Loucy (cell line): ENCODE measurements at regions not wholly inside any gene's neighbourhood (a gene's known extent, or its start where the extent isn't known, plus 50 kb on each side); places are given as distances from the start of the nearest gene placed in this dataset.

Experiments
- H2AFZ ChIP-seq: fragments of 200-600 bp; sonication (generic); 2 replicates; pipeline ENCODE4 v1.6.0; 2016; ENCODE audit warnings: antibody characterized with exemption, mild to moderate bottlenecking, low read length, moderate library complexity
- H3F3A ChIP-seq: fragments of 200-600 bp; 2 replicates; pipeline ENCODE4 v1.6.0; 2016; ENCODE audit warnings: antibody characterized with exemption, low read depth, mild to moderate bottlenecking
- H3K27me3 ChIP-seq: fragments of 200-600 bp; sonication (generic); 2 replicates; pipeline ENCODE4 v1.6.1; 2014; ENCODE audit warnings: low read length, mild to moderate bottlenecking; ENCODE audit not compliant: insufficient read depth, poor library complexity, severe bottlenecking
- H3K36me3 ChIP-seq: fragments of 200-600 bp; sonication (generic); 2 replicates; pipeline ENCODE4 v1.6.1; 2016; ENCODE audit warnings: low read length; ENCODE audit not compliant: insufficient read depth
- H3K4me1 ChIP-seq: fragments of 200-600 bp; sonication (generic); 2 replicates; pipeline ENCODE4 v1.5.1; 2014; ENCODE audit warnings: low read length, mild to moderate bottlenecking; ENCODE audit not compliant: insufficient read depth, poor library complexity, severe bottlenecking
- H3K4me2 ChIP-seq: fragments of 200-600 bp; sonication (generic); 2 replicates; pipeline ENCODE4 v1.6.0; 2014; ENCODE audit warnings: antibody characterized with exemption, low read length, low read depth, mild to moderate bottlenecking; ENCODE audit not compliant: poor library complexity, severe bottlenecking
- H3K4me3 ChIP-seq: fragments of 200-600 bp; sonication (generic); 2 replicates; pipeline ENCODE4 v1.5.1; 2014; ENCODE audit warnings: low read length, mild to moderate bottlenecking, mixed read lengths; ENCODE audit not compliant: poor library complexity, severe bottlenecking
- H3K79me2 ChIP-seq: fragments of 200-600 bp; sonication (generic); 2 replicates; pipeline ENCODE4 v1.6.1; 2014; ENCODE audit warnings: low read length; ENCODE audit not compliant: insufficient read depth
- H3K9ac ChIP-seq: fragments of 200-600 bp; sonication (generic); 2 replicates; pipeline ENCODE4 v1.6.0; 2014; ENCODE audit warnings: mild to moderate bottlenecking, low read depth, low read length, moderate library complexity; ENCODE audit not compliant: poor library complexity, severe bottlenecking
- H3K9me2 ChIP-seq: fragments of 200-600 bp; sonication (generic); replicated peaks from 2 replicates; pipeline ENCODE4 v1.6.1; 2016; ENCODE audit warnings: low read depth, low read length, mixed read lengths
- H3K9me3 ChIP-seq: fragments of 200-600 bp; sonication (generic); 2 replicates; pipeline ENCODE4 v1.6.1; 2014; ENCODE audit warnings: mild to moderate bottlenecking, antibody characterized with exemption, low read length, low read depth; ENCODE audit not compliant: insufficient read depth
- H4K20me1 ChIP-seq: fragments of 200-600 bp; sonication (generic); 2 replicates; pipeline ENCODE4 v1.6.0; 2014; ENCODE audit warnings: antibody characterized with exemption, low read length, mild to moderate bottlenecking; ENCODE audit not compliant: insufficient read depth, poor library complexity, severe bottlenecking
- CTCF ChIP-seq: fragments of 200-600 bp; sonication (generic); conservative IDR thresholded peaks from 2 replicates; pipeline ENCODE4 v1.5.1; 2014; ENCODE audit warnings: mild to moderate bottlenecking, antibody characterized with exemption, low read length
- EZH2phosphoT487 ChIP-seq: fragments of 200-600 bp; IDR thresholded peaks from 2 replicates; pipeline ENCODE4 v1.6.1; 2018; ENCODE audit warnings: antibody characterized with exemption, mild to moderate bottlenecking, moderate library complexity, borderline replicate concordance

DNA sequence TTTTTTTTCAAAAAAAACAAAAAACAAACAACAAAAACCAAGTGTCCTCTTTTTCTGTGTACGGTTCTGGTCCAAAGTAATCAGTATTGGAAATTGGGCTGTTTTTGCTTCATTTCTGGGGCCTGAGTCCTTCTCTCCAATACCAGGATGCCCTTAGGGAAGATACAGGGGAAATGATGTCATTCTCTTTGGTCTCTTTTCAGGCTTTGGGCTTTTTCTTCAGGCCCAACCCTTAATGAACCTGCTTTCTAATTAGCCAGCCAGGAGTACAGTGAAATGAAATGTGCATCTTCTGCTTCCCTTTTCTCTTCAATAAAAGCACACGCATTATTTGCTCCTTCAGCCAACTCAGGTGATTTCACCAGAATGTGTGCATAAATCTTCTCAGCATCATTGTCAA, 52.6 kb upstream of the RBPJ start:
- Histone ChIP-seq H2AFZ (no peak overlapping the region), H3K79me2 (no peaks in the 10 kb centered on the region), H3K36me3 (no peaks in the 10 kb centered on the region), H3F3A (no peaks in the 10 kb centered on the region), H3K9me2 (no peaks in the 10 kb centered on the region), H3K9me3 (no peaks in the 10 kb centered on the region), H3K4me3 (no peak overlapping the region), H3K27me3 (no peaks in the 10 kb centered on the region), H3K4me2 (no peak overlapping the region), H3K9ac (no peak overlapping the region), H3K4me1 (peaks cover 7% of the 10 kb centered on the region), H4K20me1 (no peaks in the 10 kb centered on the region)
- TF ChIP-seq EZH2phosphoT487 = no peak
- no peak for TF ChIP-seq CTCF

DNA sequence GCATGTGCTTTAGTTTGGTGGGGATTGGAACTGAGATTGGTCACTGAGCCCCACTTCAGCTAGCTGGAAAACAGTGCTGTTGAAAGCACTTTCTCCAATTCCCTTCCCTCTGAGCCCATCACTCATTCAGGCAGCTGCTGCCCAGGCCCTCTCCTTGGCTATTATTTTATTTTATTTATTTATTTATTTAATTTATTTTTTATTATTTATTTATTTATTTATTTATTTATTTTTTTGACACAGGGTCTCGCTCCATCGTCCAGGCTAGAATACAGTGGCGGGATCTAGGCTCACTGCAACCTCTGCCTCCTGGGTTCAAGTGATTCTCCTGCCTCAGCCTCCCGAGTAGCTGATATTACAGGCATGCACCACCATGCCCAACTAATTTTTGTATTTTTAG, 51.8 kb upstream of the RBPJ start:
- TF ChIP-seq EZH2phosphoT487 (no peak), CTCF (no peak)
- no peaks in the 10 kb centered on the region for H4K20me1 ChIP-seq
- no peak overlapping the region for H3K9ac ChIP-seq
- H3K79me2 ChIP-seq = no peaks in the 10 kb centered on the region
- no peaks in the 10 kb centered on the region for H3K36me3 ChIP-seq
- no peak overlapping the region for H2AFZ ChIP-seq
- H3F3A ChIP-seq = no peaks in the 10 kb centered on the region
- H3K4me2 ChIP-seq = no peak overlapping the region
- no peak overlapping the region for H3K4me3 ChIP-seq
- peaks cover 14% of the 10 kb centered on the region for H3K4me1 ChIP-seq
- no peaks in the 10 kb centered on the region for H3K27me3 ChIP-seq
- H3K9me2 ChIP-seq = no peaks in the 10 kb centered on the region
- no peaks in the 10 kb centered on the region for H3K9me3 ChIP-seq
